Activated T-helper 1 cell treated with anti-CD3 and anti-CD28 coated beads, Interleukin-2, amount 50 U/mL, for 16 hours (primary cell): ENCODE measurements at regions not wholly inside any gene's neighbourhood (a gene's known extent, or its start where the extent isn't known, plus 50 kb on each side); places are given as distances from the start of the nearest gene placed in this dataset.

Experiments used
- DNase-seq, 2 donors: peaks; one replicate each; pipeline ENCODE4 v3.0.0-alpha.2; 2020; ENCODE audit warnings: low read depth in 1 of 2, low spot score in 1 of 2

GRCh38 chr9:29773676-29774075, 2200.4 kb upstream of the C9orf72 start:
- no peak for DNase-seq

GRCh38 chr9:29775491-29775890, 2202.2 kb upstream of the C9orf72 start:
- DNase-seq = no peak

- no peak for DNase-seq
Observed at GRCh38 chr9:29778281-29778849, 2205.1 kb upstream of the C9orf72 start.

GRCh38 chr9:29793970-29794369, 2220.7 kb upstream of the C9orf72 start:
- no peak for DNase-seq

- no peak for DNase-seq
Observed at GRCh38 chr9:29796291-29796952, 2223.1 kb upstream of the C9orf72 start.

- no peak for DNase-seq
Observed at GRCh38 chr9:29798599-29798998, 2225.3 kb upstream of the C9orf72 start.

GRCh38 chr9:29799227-29799626, 2225.9 kb upstream of the C9orf72 start:
- no peak for DNase-seq

GRCh38 chr9:29800821-29801220, 2227.5 kb upstream of the C9orf72 start:
- DNase-seq = no peak

GRCh38 chr9:29802454-29802853, 2229.2 kb upstream of the C9orf72 start:
- no peak for DNase-seq

- DNase-seq = no peak
Observed at GRCh38 chr9:29806937-29807618, 2233.8 kb upstream of the C9orf72 start.

GRCh38 chr9:29816954-29817703, 2243.8 kb upstream of the C9orf72 start:
- DNase-seq = no peak

- no peak for DNase-seq
Observed at GRCh38 chr9:29822458-29822857, 2249.2 kb upstream of the C9orf72 start.

- DNase-seq = no peak
Observed at GRCh38 chr9:29826421-29826820, 2253.1 kb upstream of the C9orf72 start.

GRCh38 chr9:29830821-29831220, 2257.5 kb upstream of the C9orf72 start:
- no peak for DNase-seq

- no peak for DNase-seq
Observed at GRCh38 chr9:29838491-29839020, 2265.3 kb upstream of the C9orf72 start.

GRCh38 chr9:29844251-29844650, 2271.0 kb upstream of the C9orf72 start:
- DNase-seq = no peak

- DNase-seq = no peak
Observed at GRCh38 chr9:29850664-29851063, 2277.4 kb upstream of the C9orf72 start.

- no peak for DNase-seq
Observed at GRCh38 chr9:29861803-29862202, 2288.5 kb upstream of the C9orf72 start.

- no peak for DNase-seq
Observed at GRCh38 chr9:29865764-29866313, 2292.6 kb upstream of the C9orf72 start.

GRCh38 chr9:29866556-29866955, 2293.3 kb upstream of the C9orf72 start:
- DNase-seq = no peak

GRCh38 chr9:29873579-29873978, 2300.3 kb upstream of the C9orf72 start:
- DNase-seq = no peak
